SK-N-SH treated with all-trans-retinoic acid at 6 μM for 48 hours (cell line): ENCODE measurements at regions not wholly inside any gene's neighbourhood (a gene's known extent, or its start where the extent isn't known, plus 50 kb on each side); places are given as distances from the start of the nearest gene placed in this dataset.

Source experiments
- ATAC-seq: fragments of 200-7000 bp; cut with Tn5 transposase; 3 replicates; pipeline ENCODE4 v1.9.1; 2020; ENCODE audit warnings: mild to moderate bottlenecking, moderate library complexity
- ARNTL ChIP-seq: fragments of 450-650 bp; formaldehyde crosslinking; IDR thresholded peaks from 2 replicates; pipeline ENCODE4 v1.5.0; 2020; ENCODE audit warnings: low read depth, mild to moderate bottlenecking, moderate library complexity, borderline replicate concordance
- BACH2 ChIP-seq: fragments of 250-450 bp; sonication (Bioruptor Pico); IDR thresholded peaks from 2 replicates; pipeline ENCODE4 v1.9.0; 2021; ENCODE audit warnings: mild to moderate bottlenecking, borderline replicate concordance
- CSDC2 ChIP-seq: fragments of 250-450 bp; sonication (Bioruptor Pico); IDR thresholded peaks from 2 replicates; pipeline ENCODE4 v1.5.0; 2020; ENCODE audit warnings: mild to moderate bottlenecking, moderate library complexity
- ESRRG ChIP-seq: fragments of 250-450 bp; sonication (Bioruptor Pico); IDR thresholded peaks from 2 replicates; pipeline ENCODE4 v1.6.1; 2021; ENCODE audit warnings: mild to moderate bottlenecking
- ISL1 ChIP-seq: fragments of 250-450 bp; sonication (Bioruptor Pico); IDR thresholded peaks from 2 replicates; pipeline ENCODE4 v2.1.2; 2022; ENCODE audit warnings: mild to moderate bottlenecking, moderate library complexity
- OSR1 ChIP-seq: fragments of 250-450 bp; sonication (Bioruptor Pico); IDR thresholded peaks from 2 replicates; pipeline ENCODE4 v1.8.0; 2022; ENCODE audit warnings: moderate library complexity, mild to moderate bottlenecking, inconsistent platforms
- PPARA ChIP-seq: fragments of 250-450 bp; sonication (Bioruptor Pico); IDR thresholded peaks from 2 replicates; pipeline ENCODE4 v1.5.0; 2020; ENCODE audit warnings: mild to moderate bottlenecking, borderline replicate concordance
- RARB ChIP-seq: fragments of 250-450 bp; sonication (Bioruptor Pico); IDR thresholded peaks from 2 replicates; pipeline ENCODE4 v1.8.0; 2021; ENCODE audit warnings: mild to moderate bottlenecking, moderate library complexity
- ZC3H10 ChIP-seq: fragments of 250-450 bp; sonication (Bioruptor Pico); IDR thresholded peaks from 2 replicates; pipeline ENCODE4 v1.5.1; 2021; ENCODE audit warnings: mild to moderate bottlenecking, moderate library complexity
- ZFP3 ChIP-seq: fragments of 250-450 bp; sonication (Bioruptor Pico); IDR thresholded peaks from 2 replicates; pipeline ENCODE4 v1.5.0; 2020; ENCODE audit warnings: mild to moderate bottlenecking, moderate library complexity
- ZFP30 ChIP-seq: fragments of 450-650 bp; formaldehyde crosslinking; IDR thresholded peaks from 2 replicates; pipeline ENCODE4 v1.5.0; 2022; ENCODE audit warnings: mild to moderate bottlenecking, moderate library complexity
- ZNF8 ChIP-seq: fragments of 450-650 bp; formaldehyde crosslinking; IDR thresholded peaks from 2 replicates; pipeline ENCODE4 v1.5.0; 2020; ENCODE audit warnings: mild to moderate bottlenecking, moderate library complexity
- TF ChIP-seq, protein P1 (sequence below): fragments of 250-450 bp; sonication (Bioruptor Pico); IDR thresholded peaks from 2 replicates; pipeline ENCODE4 v1.8.0; 2020; ENCODE audit warnings: mild to moderate bottlenecking, moderate library complexity, borderline replicate concordance
- TF ChIP-seq, protein P2 (sequence below): fragments of 250-450 bp; sonication (Bioruptor Pico); IDR thresholded peaks from 2 replicates; pipeline ENCODE4 v1.5.1; 2021; ENCODE audit warnings: mild to moderate bottlenecking, moderate library complexity
- TF ChIP-seq, protein P3 (sequence below): fragments of 250-450 bp; sonication (Bioruptor Pico); IDR thresholded peaks from 2 replicates; pipeline ENCODE4 v1.5.0; 2020; ENCODE audit warnings: mild to moderate bottlenecking, moderate library complexity
- TF ChIP-seq, protein P4 (sequence below): fragments of 250-450 bp; sonication (Bioruptor Pico); IDR thresholded peaks from 2 replicates; pipeline ENCODE4 v1.8.0; 2021; ENCODE audit warnings: low read depth, mild to moderate bottlenecking, moderate library complexity, borderline replicate concordance
- TF ChIP-seq, protein P5 (sequence below): fragments of 250-450 bp; sonication (Bioruptor Pico); IDR thresholded peaks from 2 replicates; pipeline ENCODE4 v1.5.1; 2020; ENCODE audit warnings: low read depth, mild to moderate bottlenecking, moderate library complexity

DNA sequence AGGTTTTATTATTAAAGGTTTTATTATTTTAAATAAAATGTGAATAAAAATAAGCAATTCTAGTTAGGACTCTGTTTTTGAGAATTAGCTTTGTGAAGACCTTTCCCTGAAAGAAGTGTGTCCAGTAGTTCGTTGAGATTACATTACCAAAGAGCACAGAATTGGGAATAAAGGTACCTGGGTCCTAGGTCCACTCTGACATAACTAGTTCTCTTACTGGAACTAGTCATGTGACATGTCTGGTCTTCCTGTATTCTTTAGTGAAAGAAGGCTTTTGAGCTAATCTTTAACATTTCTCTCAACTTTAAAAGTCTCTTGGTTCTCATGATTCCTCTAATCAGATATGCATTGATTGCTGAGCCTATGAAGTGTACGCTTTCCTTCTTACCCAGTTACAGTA is 292.0 kb upstream of the SMIM31 start:
- no peak for ATAC-seq
- TF ChIP-seq CSDC2 (no peak), ISL1 (CRISPR knock-in tag) (no peak), BACH2 (CRISPR knock-in tag) (no peak), ZC3H10 (CRISPR knock-in tag) (no peak), OSR1 (CRISPR knock-in tag) (no peak), ESRRG (CRISPR knock-in tag) (no peak), ZNF8 (no peak)
- TF ChIP-seq, protein P1, sequence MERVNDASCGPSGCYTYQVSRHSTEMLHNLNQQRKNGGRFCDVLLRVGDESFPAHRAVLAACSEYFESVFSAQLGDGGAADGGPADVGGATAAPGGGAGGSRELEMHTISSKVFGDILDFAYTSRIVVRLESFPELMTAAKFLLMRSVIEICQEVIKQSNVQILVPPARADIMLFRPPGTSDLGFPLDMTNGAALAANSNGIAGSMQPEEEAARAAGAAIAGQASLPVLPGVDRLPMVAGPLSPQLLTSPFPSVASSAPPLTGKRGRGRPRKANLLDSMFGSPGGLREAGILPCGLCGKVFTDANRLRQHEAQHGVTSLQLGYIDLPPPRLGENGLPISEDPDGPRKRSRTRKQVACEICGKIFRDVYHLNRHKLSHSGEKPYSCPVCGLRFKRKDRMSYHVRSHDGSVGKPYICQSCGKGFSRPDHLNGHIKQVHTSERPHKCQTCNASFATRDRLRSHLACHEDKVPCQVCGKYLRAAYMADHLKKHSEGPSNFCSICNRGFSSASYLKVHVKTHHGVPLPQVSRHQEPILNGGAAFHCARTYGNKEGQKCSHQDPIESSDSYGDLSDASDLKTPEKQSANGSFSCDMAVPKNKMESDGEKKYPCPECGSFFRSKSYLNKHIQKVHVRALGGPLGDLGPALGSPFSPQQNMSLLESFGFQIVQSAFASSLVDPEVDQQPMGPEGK (CRISPR knock-in tag): no peak

DNA sequence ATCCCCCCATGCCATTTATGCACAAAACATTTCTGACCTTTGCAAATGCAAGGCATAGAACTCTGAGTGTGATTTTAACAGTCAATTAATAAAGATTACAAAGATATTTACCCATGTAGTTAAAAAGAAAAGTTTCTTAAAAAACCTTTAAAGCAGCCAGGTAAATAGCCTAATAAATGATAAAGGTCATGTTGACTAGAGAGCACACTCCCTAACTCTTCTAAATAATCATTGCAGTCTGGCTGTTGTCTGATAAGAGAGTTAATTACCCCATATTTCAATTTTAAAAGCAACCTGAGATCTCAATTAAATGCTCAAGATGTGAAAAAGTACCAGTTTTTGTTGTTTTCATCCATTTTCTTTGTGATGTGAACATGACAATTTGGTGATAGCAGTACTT is 291.5 kb upstream of the SMIM31 start:
- no peak for ATAC-seq
- TF ChIP-seq, protein P1 (CRISPR knock-in tag): no peak
- no peak for TF ChIP-seq PPARA (CRISPR knock-in tag)
- TF ChIP-seq, protein P2, sequence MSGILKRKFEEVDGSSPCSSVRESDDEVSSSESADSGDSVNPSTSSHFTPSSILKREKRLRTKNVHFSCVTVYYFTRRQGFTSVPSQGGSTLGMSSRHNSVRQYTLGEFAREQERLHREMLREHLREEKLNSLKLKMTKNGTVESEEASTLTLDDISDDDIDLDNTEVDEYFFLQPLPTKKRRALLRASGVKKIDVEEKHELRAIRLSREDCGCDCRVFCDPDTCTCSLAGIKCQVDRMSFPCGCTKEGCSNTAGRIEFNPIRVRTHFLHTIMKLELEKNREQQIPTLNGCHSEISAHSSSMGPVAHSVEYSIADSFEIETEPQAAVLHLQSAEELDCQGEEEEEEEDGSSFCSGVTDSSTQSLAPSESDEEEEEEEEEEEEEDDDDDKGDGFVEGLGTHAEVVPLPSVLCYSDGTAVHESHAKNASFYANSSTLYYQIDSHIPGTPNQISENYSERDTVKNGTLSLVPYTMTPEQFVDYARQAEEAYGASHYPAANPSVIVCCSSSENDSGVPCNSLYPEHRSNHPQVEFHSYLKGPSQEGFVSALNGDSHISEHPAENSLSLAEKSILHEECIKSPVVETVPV: no peak
- TF ChIP-seq, protein P3, sequence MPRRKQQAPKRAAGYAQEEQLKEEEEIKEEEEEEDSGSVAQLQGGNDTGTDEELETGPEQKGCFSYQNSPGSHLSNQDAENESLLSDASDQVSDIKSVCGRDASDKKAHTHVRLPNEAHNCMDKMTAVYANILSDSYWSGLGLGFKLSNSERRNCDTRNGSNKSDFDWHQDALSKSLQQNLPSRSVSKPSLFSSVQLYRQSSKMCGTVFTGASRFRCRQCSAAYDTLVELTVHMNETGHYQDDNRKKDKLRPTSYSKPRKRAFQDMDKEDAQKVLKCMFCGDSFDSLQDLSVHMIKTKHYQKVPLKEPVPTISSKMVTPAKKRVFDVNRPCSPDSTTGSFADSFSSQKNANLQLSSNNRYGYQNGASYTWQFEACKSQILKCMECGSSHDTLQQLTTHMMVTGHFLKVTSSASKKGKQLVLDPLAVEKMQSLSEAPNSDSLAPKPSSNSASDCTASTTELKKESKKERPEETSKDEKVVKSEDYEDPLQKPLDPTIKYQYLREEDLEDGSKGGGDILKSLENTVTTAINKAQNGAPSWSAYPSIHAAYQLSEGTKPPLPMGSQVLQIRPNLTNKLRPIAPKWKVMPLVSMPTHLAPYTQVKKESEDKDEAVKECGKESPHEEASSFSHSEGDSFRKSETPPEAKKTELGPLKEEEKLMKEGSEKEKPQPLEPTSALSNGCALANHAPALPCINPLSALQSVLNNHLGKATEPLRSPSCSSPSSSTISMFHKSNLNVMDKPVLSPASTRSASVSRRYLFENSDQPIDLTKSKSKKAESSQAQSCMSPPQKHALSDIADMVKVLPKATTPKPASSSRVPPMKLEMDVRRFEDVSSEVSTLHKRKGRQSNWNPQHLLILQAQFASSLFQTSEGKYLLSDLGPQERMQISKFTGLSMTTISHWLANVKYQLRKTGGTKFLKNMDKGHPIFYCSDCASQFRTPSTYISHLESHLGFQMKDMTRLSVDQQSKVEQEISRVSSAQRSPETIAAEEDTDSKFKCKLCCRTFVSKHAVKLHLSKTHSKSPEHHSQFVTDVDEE (CRISPR knock-in tag): no peak
- TF ChIP-seq, protein P4, sequence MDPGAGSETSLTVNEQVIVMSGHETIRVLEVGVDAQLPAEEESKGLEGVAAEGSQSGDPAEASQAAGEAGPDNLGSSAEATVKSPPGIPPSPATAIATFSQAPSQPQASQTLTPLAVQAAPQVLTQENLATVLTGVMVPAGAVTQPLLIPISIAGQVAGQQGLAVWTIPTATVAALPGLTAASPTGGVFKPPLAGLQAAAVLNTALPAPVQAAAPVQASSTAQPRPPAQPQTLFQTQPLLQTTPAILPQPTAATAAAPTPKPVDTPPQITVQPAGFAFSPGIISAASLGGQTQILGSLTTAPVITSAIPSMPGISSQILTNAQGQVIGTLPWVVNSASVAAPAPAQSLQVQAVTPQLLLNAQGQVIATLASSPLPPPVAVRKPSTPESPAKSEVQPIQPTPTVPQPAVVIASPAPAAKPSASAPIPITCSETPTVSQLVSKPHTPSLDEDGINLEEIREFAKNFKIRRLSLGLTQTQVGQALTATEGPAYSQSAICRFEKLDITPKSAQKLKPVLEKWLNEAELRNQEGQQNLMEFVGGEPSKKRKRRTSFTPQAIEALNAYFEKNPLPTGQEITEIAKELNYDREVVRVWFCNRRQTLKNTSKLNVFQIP (CRISPR knock-in tag): no peak
- TF ChIP-seq ZFP30: no peak
- no peak for TF ChIP-seq OSR1 (CRISPR knock-in tag)
- no peak for TF ChIP-seq ZC3H10 (CRISPR knock-in tag)

DNA sequence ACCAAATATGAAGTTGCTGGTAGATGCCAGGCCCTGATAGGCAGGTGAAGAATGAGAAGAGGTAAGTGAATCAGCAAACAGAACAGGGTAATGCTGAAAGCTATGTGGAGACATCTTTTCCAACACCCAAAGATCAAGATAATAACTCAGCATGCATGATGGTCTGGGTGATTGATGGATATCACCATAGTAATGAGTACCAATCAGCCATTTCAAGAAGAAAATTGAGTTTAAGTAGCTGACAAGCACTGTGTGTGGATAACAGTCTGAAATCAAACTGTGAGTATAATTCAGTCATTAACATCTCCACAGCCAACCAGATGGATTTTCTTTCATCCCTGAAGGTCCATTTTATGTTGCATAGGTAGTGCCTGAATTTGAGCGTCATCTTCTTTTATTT is 289.6 kb upstream of the SMIM31 start:
- TF ChIP-seq, protein P5, sequence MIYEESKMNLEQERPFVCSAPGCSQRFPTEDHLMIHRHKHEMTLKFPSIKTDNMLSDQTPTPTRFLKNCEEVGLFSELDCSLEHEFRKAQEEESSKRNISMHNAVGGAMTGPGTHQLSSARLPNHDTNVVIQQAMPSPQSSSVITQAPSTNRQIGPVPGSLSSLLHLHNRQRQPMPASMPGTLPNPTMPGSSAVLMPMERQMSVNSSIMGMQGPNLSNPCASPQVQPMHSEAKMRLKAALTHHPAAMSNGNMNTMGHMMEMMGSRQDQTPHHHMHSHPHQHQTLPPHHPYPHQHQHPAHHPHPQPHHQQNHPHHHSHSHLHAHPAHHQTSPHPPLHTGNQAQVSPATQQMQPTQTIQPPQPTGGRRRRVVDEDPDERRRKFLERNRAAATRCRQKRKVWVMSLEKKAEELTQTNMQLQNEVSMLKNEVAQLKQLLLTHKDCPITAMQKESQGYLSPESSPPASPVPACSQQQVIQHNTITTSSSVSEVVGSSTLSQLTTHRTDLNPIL (CRISPR knock-in tag): no peak
- TF ChIP-seq ZFP3 (CRISPR knock-in tag): no peak
- no peak for TF ChIP-seq OSR1 (CRISPR knock-in tag)
- no peak for TF ChIP-seq ZFP30
- no peak for ATAC-seq

DNA sequence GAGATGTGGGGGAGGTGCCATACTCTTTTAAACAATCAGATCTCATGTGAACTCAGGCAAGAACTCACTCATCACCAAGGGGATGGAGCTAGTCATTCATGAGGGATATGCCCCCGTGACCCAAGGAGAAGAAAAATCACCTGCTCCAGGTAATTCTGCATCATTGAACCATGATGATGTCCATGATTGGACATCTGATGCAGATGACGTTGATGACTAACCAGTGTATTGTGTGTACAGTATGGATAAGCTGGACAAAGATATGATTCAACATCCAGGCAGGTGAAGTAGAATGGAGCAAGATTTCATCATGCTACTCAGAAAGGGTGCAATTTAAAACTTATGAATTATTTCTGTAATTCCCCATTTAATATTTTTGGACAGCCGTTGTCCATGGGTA is 286.4 kb upstream of the SMIM31 start:
- no peak for ATAC-seq
- TF ChIP-seq ARNTL (CRISPR knock-in tag): no peak
- TF ChIP-seq ZFP3 (CRISPR knock-in tag): no peak
- TF ChIP-seq RARB (CRISPR knock-in tag): no peak
